ENCODE measurements at regions not wholly inside any gene's neighbourhood (a gene's known extent, or its start where the extent isn't known, plus 50 kb on each side); places are given as distances from the start of the nearest gene placed in this dataset.

GRCh38 chr5:136518814-136519213 lies 153.5 kb upstream of the TRPC7 start:
- in situ Hi-C loops (cut with MboI), result no loop called here
- no peak overlapping the region for H3K4me2 ChIP-seq (ENCODE audit: control insufficient read depth, insufficient read depth)
- no peaks in the 10 kb centered on the region for H3K9me3 ChIP-seq (replicated peaks; ENCODE audit: control insufficient read depth, insufficient read depth, low read length)
- H3K4me1 ChIP-seq (ENCODE audit: control insufficient read depth, insufficient read depth, low read length), result no peaks in the 10 kb centered on the region
- H3K9ac ChIP-seq (ENCODE audit: control insufficient read depth, insufficient read depth, low read length), result no peak overlapping the region
- ChIA-PET POLR2A (no interaction called here), CTCF (no interaction called here), RAD21 (ENCODE audit: unreplicated experiment) (no interaction called here), SMC1A (ENCODE audit: uncharacterized antibody, unreplicated experiment) (no interaction called here)
- ATAC-seq, result no peak
- H3K27ac ChIP-seq (ENCODE audit: control insufficient read depth, insufficient read depth), result no peak overlapping the region
- BruUV-seq (replicated peaks), result no TSS peak
- no peaks in the 10 kb centered on the region for H4K20me1 ChIP-seq (ENCODE audit: control insufficient read depth, insufficient read depth)
- TF ChIP-seq SMAD1 (IDR thresholded peaks at IDR 0.05; ENCODE audit: low read depth, partially characterized antibody), result no peak
- no peak for TF ChIP-seq HDGF (IDR thresholded peaks at IDR 0.05)
- intact Hi-C loops (cut with micrococcal nuclease; ENCODE audit: unreplicated experiment), result no loop called here
- no peaks in the 10 kb centered on the region for H3K79me2 ChIP-seq (ENCODE audit: control insufficient read depth, insufficient read depth, low read length)
- FAIRE-seq, result no peak
- no peak overlapping the region for H2AFZ ChIP-seq (ENCODE audit: control insufficient read depth, low read depth, low read length)
- H3K4me3 ChIP-seq, result no peak overlapping the region
- H3K27me3 ChIP-seq (replicated peaks in 1 of 2; ENCODE audit: control insufficient read depth in 2 of 2, insufficient read depth in 2 of 2, low read length in 1 of 2), result no peaks in the 10 kb centered on the region
- no peaks in the 10 kb centered on the region for H3K36me3 ChIP-seq (ENCODE audit: control insufficient read depth in 2 of 2, insufficient read depth in 2 of 2, low read length in 1 of 2)
- DNase-seq (ENCODE audit: low read depth, low spot score), result no peak
- WGBS (ENCODE audit: insufficient coverage, insufficient replicate concordance, low lambda C conversion rate, missing lambda C conversion rate), result 0% methylated on average over 3 of the region's 3 CpGs

GRCh38 chr5:136518174-136518573 lies 152.8 kb upstream of the TRPC7 start:
- POLR2A ChIA-PET, result no interaction called here
- no TSS peak for BruUV-seq (replicated peaks)
- ATAC-seq, result no peak

More at GRCh38 chr5:136518174-136518573, 152.8 kb upstream of the TRPC7 start:
- Histone ChIP-seq H3K4me1 (ENCODE audit: control insufficient read depth, insufficient read depth, low read length) (no peaks in the 10 kb centered on the region), H3K9ac (ENCODE audit: control insufficient read depth, insufficient read depth, low read length) (no peak overlapping the region), H4K20me1 (ENCODE audit: control insufficient read depth, insufficient read depth) (no peaks in the 10 kb centered on the region), H3K4me3 (no peak overlapping the region), H3K79me2 (ENCODE audit: control insufficient read depth, insufficient read depth, low read length) (no peaks in the 10 kb centered on the region), H3K27me3 (replicated peaks in 1 of 2; ENCODE audit: control insufficient read depth in 2 of 2, insufficient read depth in 2 of 2, low read length in 1 of 2) (no peaks in the 10 kb centered on the region), H3K27ac (ENCODE audit: control insufficient read depth, insufficient read depth) (no peak overlapping the region), H3K9me3 (replicated peaks; ENCODE audit: control insufficient read depth, insufficient read depth, low read length) (no peaks in the 10 kb centered on the region), H3K36me3 (ENCODE audit: control insufficient read depth in 2 of 2, insufficient read depth in 2 of 2, low read length in 1 of 2) (no peaks in the 10 kb centered on the region), H3K4me2 (ENCODE audit: control insufficient read depth, insufficient read depth) (no peak overlapping the region), H2AFZ (ENCODE audit: control insufficient read depth, low read depth, low read length) (no peak overlapping the region)
- in situ Hi-C loops (cut with MboI), result no loop called here
- 75% methylated on average over 1 of the region's 1 CpG for WGBS (ENCODE audit: insufficient coverage, insufficient replicate concordance, low lambda C conversion rate, missing lambda C conversion rate)
- TF ChIP-seq TCF12 (IDR thresholded peaks at IDR 0.05; ENCODE audit: low read depth, low read length) (no peak), E2F4 (IDR thresholded peaks at IDR 0.05; ENCODE audit: low read depth, low read length) (no peak), CBFB (IDR thresholded peaks at IDR 0.05; ENCODE audit: low read depth) (no peak), MEF2B (IDR thresholded peaks at IDR 0.05; ENCODE audit: partially characterized antibody, poor library complexity, severe bottlenecking) (no peak), JUND (IDR thresholded peaks at IDR 0.05; ENCODE audit: low read depth, low read length) (no peak), BACH1 (IDR thresholded peaks at IDR 0.05; ENCODE audit: borderline replicate concordance) (no peak), KLF5 (IDR thresholded peaks at IDR 0.05; ENCODE audit: partially characterized antibody) (no peak), NFXL1 (IDR thresholded peaks at IDR 0.05; ENCODE audit: borderline replicate concordance) (no peak), MYB (IDR thresholded peaks at IDR 0.05; ENCODE audit: borderline replicate concordance, low read depth, low read length) (no peak), CREM (IDR thresholded peaks at IDR 0.05; ENCODE audit: low read depth) (no peak), RUNX3 (IDR thresholded peaks at IDR 0.05; ENCODE audit: low read length) (no peak), CBX3 (IDR thresholded peaks at IDR 0.05; ENCODE audit: borderline replicate concordance, low read depth) (no peak)
- TF ChIP-seq, protein P1, sequence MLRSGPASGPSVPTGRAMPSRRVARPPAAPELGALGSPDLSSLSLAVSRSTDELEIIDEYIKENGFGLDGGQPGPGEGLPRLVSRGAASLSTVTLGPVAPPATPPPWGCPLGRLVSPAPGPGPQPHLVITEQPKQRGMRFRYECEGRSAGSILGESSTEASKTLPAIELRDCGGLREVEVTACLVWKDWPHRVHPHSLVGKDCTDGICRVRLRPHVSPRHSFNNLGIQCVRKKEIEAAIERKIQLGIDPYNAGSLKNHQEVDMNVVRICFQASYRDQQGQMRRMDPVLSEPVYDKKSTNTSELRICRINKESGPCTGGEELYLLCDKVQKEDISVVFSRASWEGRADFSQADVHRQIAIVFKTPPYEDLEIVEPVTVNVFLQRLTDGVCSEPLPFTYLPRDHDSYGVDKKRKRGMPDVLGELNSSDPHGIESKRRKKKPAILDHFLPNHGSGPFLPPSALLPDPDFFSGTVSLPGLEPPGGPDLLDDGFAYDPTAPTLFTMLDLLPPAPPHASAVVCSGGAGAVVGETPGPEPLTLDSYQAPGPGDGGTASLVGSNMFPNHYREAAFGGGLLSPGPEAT (IDR thresholded peaks at IDR 0.05; ENCODE audit: low read depth), result no peak
- TF ChIP-seq, protein P2, sequence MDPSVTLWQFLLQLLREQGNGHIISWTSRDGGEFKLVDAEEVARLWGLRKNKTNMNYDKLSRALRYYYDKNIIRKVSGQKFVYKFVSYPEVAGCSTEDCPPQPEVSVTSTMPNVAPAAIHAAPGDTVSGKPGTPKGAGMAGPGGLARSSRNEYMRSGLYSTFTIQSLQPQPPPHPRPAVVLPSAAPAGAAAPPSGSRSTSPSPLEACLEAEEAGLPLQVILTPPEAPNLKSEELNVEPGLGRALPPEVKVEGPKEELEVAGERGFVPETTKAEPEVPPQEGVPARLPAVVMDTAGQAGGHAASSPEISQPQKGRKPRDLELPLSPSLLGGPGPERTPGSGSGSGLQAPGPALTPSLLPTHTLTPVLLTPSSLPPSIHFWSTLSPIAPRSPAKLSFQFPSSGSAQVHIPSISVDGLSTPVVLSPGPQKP (IDR thresholded peaks at IDR 0.05; ENCODE audit: low read depth, low read length), result no peak
- FAIRE-seq (no peak), DNase-seq (ENCODE audit: low read depth, low spot score) (no peak)
- CTCF ChIA-PET, result no interaction called here
- SMC1A ChIA-PET (ENCODE audit: uncharacterized antibody, unreplicated experiment), result no interaction called here
- RAD21 ChIA-PET (ENCODE audit: unreplicated experiment), result no interaction called here
- intact Hi-C loops (cut with micrococcal nuclease; ENCODE audit: unreplicated experiment), result no loop called here

Measured in GM12878 (cell line).